ENCODE measurements at regions not wholly inside any gene's neighbourhood (a gene's known extent, or its start where the extent isn't known, plus 50 kb on each side); places are given as distances from the start of the nearest gene placed in this dataset.

DNA sequence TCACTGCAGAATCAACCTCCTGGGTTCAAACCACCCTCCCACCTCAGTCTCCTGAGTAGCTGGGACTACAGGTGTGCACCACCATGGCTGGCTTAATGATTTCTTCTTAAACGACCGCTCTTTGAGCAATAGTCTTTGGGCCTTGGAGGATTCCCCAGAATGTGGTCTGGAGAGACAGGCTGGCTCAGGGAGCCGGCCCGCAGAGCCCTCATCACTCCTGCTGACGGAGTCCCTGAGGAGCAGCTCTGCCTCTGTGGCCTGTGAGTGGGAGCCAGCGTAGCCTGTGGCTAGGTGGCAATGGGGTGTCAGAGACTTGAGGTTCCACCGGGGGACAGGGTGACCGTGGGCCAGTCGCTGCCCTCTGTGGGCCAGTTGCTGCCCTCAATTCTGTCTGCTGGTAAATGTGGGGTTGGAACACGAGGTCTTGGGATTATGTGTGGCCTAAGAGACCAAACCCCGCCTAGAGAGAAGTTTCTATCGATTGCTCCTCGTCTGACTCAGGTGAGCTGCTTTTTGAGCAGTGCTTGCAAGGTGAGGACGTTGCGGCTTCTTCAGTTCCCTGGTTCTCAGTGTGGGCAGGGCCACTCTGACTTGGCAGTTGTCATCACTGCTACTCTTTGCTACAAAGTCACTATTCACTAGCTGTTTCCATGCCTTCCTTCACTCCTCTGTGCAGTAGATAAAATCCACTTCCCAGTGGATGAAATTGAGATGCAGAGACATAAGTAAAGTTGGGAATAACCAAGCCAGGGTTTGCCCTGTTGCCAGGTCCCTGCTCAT, 124.8 kb upstream of the NECTIN1 start:
- DNase-seq (no peak), ATAC-seq (no peak)

DNA sequence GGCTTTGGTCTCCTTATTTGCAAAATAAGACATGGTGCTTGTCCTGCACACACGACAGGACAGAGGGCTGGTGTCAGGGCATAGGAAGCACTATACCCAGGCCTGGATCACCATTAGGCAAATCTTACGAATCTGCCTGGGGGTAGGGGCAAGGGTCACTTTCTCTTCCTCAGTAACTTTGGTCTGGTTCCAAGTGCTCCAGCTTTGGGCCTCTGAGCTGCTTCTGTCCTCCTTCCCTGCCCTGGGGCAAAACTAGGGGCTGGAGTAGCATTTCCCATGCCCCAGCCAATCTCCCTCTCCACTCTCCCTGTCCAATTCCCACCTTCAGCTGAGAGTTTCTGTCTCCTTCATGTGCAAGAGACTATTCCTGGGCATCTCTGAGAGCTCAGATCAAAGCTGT, 123.7 kb upstream of the NECTIN1 start:
- DNase-seq (no peak), ATAC-seq (no peak)

DNA sequence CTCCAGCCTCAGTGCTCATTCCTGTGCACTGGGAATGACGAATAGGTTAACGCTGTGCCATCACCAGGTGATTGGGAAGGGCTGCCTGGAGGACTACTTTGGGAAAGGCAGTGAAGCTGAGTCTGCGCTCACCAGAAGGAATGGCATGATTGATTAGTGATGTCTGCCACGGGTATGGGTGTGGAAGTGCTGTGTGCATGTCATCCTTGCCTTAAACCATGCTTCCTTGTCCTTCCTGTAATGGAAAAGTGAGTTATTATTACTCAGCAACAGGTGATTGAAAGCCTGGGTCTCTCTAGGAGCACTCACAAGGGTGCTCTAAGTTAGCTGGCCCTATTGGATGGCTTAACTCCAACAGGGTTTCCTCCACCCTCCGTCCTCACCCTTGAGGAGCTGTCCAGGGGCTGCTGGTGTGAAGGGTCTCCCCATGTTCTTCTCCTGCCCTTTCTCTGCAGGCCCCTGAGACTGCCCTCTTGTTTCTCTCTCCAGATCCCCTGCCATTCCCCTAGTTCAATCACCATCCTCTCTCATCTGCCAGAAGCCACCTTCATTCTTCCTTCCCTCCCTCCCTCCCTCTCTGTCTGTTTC, 121.9 kb upstream of the NECTIN1 start:
- DNase-seq (no peak), ATAC-seq (no peak)

DNA sequence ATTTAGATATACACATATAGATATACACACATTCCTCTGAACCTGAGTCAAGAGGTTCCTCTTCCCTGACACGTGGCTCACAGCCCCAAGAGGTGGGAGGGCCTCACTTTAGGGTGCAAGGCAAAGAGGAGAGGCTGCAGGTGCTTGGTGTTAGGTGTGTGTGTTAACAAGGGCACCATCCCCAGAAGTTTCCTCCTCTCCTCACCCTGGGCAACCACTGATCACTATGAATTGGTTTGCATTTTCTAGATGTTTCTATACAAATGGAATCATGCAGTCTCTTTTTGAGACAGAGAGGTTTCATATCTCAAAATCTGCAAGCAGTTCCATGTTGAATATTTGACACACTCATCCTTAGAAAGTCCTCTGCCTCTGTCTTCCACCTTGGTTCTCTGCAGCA, 120.9 kb upstream of the NECTIN1 start:
- DNase-seq (no peak), ATAC-seq (no peak)

DNA sequence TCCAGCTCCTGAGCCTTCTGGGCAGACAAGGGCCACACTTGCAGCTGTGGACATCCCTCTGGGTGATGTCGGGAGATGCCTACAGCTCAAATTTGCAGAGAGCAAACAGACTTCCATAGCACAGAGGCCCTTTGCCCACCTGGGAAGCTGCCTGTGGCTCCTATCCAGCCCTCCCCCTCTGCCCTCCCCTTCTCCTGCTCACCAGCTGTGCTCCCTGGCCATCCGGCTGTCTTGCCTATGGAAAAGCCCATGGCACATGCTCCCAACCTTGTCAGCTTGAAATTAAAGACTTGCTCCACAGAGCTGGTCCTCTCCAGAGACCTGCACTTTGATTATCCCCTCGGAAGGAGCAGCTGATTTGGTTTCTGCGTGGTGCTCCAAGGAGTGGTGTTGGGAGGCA, 118.9 kb upstream of the NECTIN1 start:
- no peak for ATAC-seq
- DNase-seq = no peak

DNA sequence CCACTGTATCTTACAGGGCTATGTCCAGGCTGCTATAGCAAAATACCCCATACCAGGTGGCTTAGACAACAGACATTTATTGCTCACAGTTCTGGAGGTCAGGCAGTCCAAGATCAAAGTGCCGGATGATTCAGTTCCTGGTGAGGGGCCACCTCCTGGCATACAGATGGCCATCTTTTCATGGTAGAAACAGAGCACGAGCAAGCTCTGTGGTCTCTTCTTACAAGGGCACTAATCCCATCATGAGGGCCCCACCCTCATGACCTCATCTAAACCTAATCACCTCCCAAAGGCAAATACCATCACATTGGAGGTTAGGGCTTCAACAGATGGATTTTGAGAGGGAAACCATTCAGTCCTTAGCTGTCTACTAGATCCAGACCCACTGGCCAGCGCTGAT, 117.4 kb upstream of the NECTIN1 start:
- ATAC-seq = no peak
- DNase-seq = no peak

DNA sequence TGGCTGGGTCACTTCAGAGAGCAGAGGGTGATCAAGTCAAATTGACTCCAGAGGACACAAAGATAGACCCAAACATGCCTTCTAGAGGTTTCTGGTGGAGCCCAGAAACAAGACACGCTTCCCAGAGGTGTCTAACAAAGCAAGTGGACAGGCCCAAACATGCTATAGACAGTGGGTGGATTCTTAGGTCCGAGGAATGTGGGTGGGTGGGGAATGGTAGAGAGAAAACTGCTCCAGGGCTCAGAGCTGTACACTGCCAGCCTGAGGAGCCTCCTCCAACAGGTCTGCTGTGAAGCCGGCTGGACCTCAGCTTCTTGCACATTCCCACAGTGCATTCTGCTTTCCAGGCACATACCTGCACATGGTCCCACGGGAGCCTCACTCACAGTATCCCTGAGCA, 116.8 kb upstream of the NECTIN1 start:
- ATAC-seq = no peak
- no peak for DNase-seq

DNA sequence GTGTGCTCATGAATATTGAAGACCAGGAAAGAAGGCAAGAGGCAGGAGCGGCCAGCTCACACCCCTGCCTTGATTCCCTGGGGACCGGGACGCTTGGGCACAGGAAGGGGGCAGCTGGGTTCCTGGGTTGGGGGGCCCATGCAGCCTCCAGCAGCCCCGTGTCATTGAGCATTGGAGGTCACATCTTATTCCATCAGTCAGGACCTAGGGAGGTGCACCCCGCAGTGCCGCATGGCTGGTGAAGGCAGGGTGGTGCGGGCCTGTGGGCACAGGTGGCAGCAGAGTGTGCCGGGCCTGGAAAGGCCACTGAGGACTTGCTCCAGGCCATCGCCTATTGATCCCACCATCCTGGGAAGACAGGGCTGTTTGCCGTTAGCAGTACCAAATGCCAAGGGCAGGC, 116.3 kb upstream of the NECTIN1 start:
- no peak for DNase-seq
- no peak for ATAC-seq

DNA sequence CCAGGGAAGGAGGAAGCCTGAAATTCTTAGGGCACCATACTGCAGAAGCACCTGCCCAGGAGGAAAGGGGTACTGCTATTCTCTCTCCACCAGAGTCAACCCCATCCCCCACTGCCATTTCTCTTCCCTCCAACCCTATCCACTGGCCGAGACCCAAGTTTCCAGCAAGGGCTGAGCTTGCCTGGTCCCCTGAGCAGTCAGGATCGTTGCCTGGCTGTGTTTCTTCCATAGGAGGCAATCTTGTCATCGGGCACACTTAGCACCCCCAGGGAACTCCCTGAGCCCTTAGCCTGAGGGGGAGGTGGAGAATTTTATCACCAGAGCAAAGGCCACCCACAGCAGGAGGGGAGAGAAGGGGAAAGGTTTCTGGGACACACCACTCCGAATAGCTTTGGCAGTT, 115.8 kb upstream of the NECTIN1 start:
- ATAC-seq = no peak
- DNase-seq = no peak

DNA sequence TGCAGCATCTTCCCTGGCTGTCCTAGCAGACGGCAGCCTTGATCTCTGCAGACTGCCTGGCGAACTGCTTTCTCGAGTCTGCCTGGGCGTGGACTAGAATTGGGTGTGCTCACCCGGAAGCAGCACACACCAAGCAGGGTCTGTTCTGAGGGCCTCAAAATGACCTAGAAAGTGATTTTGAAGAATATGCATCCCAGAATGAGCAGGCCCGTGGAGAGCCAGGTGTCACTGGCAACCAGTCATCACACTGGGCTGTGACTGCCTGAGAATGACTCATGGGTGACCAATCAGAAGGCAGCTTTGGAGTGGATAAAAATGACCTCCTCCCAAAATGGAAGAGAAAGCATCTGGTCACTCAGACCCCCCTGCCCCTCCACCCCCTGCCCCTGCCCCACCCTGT, 114.9 kb upstream of the NECTIN1 start:
- ATAC-seq (no peak), DNase-seq (no peak)

DNA sequence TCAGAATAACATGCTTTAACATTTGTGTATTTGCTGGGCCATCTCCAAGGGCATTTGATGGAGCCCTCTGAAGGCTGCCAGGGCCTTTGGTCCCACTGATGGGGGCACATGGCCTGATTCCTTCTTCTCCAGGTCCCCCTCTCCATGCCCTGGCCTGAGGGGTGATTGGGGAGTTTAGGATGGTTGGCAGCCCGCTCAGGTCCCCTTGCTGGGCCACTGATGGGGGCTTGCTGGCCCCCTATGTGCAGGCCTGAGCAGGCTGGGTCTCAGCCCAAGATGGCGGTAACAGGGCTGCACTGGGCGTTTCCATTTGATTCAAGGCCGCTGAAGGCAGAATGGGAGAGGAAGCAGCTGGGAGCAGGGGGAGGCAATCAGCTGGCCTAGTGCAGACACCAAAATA, 113.7 kb upstream of the NECTIN1 start:
- DNase-seq = no peak
- ATAC-seq = no peak

DNA sequence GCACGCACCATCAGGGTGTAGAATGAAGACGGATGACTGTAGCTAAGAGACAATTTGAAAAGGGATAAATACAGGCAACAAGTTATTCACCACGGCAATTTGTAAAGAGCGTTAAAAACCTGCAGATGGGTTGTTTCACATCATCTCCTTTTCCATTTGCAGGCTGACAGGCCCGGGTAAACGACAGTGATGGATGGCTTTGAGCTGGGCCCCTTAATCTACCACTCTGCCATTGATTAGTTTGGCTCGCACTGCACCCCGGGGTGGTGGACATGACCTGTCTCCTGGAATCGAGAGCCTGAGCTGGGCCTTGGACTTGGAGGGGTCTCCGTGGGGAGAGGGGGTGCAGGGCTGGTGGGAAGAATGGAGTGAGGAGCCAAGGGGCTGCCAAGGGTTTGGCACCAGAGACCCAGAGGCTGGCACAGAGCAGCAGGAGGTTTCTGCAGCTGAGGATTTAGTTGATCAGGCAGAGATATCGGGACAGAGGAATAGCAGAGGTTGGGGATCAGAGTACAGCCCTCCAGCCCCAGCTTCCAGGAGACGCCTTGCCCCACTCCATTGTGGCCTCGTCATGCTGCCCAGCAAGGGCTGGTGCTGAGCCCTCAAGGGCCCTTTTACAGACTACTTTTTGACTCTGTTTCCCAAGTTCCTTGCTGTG, 110.6 kb upstream of the NECTIN1 start:
- DNase-seq = no peak
- no peak for ATAC-seq

DNA sequence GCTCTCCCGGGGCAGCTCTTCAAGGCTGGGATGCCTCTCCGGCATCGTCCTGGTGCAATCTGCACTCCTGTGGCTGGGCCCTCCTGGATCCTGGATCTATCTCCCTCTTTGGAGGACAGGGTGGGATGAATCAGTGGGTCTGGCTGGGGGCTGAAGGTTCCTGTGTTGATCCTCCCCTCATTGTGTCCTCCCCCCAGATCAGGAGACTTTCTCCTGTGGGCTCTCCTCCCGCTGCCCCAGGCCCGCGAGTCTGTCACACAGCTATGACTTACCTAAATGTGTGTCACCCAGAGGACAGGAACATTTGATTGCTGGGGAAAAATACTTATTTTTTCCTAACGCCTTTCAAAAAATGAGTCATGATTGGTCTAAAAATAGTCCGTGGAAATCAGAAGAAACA, 106.8 kb upstream of the NECTIN1 start:
- ATAC-seq (peak; percentile 65), DNase-seq (peak; percentile 10)

DNA sequence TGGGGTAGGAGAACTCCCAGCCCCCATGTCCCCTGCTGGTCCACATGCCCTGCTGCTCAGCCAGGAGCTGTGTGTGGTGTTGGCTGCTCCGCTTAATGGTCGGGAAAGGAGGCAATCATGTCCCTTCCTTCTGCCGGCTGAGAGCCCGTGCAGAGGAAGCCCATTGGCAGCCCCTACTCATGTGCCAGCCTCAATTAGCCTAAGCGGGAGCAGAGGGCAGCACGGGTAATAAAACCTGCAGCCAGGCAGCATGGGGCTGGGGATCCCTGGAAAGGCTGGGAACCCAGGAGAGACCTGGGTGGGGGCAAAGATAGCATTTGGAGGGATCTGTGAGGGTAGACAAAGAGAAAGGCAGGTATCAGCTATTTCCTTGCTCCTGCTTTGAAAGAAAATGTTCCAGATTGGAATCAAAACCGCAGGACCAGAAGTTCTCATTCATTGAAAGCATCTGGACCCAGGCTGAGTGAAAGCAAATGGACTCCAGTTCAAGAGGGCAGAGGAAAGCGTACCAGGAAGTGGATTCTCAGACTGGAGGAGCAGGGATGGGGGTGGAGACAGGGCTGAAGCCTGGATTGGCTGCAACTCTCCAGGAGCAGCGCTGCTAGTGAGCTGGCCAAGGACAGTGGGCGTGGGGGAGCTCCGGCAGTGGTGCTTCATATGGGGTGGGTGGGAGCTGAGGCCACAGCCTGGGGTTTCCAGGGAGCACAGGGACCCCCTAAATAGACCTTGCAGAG, 103.4 kb upstream of the NECTIN1 start:
- DNase-seq (no peak), ATAC-seq (no peak)

DNA sequence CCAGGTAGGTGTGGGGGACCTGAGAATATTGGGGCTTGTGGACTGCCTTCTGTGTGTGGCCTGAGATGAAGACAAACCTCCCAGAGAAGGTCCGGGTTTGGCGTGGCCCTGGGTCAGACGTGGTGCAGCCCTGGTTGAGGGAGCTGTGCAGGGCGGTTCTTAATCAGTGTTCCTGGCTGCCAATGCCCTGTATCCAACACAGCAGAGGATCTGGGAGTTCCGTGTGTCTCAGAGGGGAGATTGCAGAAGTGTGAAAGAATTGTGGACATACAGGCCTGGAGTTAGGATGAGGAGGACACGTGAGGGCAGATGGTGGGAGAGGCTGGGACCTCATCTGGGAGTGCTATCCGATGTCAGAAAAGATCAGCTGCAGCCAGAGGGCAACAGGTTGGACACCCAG, 102.0 kb upstream of the NECTIN1 start:
- ATAC-seq (no peak), DNase-seq (no peak)

DNA sequence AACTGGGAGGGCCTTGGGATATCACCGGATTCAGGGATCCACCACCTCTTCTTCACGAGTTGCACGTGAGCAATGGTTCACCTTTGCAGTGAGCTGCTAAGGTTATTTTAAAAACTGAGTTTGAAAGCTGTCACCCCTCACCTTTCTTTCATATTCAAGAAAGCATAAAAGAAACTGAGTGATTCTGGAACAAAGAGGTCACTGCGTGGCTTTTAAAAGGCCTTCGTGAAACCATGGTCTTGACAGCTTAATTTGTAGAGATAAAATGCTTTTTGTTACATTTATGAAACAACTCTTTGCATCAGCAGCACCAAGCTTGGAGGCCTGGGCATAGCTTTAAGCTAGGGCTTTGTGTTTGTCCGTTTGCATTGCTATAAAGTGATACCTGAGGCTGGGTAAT, 101.4 kb upstream of the NECTIN1 start:
- ATAC-seq (no peak), DNase-seq (no peak)

DNA sequence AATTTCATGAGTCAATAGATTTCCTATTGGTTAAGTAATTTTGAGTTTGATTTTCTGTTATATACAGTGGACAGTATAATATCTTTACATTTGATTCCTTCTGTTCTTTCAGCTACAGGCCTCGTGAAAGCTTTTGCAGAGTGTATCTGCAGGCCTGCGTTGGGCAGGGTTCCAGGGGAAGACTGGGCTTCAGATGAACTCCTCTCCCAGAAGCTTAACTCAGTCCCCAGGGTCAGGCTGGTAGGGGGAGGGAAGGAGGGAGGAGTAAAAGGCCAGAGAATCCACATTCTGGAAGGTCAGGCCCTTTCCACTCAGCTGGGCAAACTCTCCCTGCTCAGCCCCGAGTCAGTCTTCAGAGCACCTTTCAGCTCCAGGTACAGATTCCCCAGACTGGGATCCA, 100.4 kb upstream of the NECTIN1 start:
- ATAC-seq (no peak), DNase-seq (no peak)

DNA sequence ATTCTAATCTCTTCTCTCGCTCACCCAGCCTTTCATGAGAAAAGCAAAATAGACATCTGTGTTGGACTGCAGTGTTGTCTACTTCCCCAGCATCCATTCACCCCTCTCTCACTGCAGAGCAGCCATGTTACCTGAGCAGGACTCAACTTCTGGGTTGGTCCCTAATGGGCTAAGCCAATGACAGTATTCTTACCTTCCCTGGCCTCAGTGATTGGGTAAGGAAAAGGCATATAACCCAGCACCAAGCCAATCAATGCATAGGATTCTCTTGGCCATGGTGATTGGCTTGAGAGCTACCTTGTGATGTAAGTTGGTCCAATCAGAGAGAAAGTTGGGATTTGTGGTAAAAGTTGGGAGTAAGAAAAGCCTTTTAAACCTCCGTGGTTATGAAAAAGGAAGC, 99.8 kb upstream of the NECTIN1 start:
- ATAC-seq (no peak), DNase-seq (no peak)

DNA sequence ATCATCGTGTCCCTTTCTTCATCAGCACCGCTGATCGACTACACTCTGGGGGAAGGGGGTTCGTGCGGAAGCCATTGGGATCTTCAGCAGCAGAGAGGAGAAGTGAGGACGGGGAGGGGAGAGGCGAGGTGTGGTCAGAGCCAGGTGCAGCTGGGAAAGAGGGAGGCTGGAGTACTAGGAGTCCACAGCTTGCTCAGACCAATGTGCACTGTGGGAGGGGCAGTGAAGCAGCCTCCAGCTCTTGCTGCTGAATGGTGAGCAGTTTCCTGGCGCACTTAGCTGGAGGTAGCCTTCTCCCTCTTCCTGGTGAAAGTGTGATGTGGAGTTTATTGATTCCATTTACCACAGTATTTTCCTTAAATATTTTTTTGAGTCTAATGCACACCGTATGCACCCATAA, 99.0 kb upstream of the NECTIN1 start:
- DNase-seq (no peak), ATAC-seq (no peak)

DNA sequence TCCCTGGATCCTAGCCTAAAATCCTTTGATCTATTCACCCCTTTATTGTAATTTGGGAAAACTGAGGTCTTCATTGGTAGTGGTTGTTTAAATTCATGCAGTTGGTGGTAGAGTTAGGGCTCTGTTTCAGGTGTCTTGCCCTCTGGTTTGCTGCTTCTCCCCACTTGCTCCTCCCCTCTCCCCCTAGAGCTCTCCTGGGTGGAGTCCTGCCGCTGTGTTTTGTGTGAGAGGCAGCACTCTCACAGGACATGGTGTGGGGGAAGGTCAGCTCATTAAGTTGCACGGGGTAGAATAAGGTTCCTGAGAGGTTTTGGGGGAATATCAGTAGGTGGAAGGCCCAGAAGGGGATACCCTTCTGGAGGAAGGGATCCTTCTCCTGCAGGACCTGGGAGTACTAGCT, 98.1 kb upstream of the NECTIN1 start:
- no peak for DNase-seq
- ATAC-seq = no peak

DNA sequence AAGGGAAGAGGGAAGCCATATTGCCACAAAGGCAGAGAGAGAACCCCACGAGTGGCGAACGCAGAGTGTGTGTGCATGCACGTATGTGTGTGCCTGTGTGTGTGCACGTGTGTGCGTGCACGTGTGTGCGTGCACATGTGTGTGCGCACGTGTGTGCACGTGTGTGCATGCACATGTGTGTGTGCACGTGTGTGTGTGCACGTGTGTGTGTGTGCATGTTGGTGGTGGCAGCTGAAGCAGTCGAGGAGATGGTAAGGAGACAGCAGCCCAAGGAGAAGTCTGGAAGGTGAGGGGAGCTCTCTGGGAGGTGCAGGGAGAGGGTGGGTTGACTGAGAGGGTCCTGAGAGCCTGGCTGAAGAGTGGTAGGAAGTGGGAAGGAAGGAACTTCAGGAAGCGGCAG, 94.1 kb upstream of the NECTIN1 start:
- no peak for ATAC-seq
- DNase-seq = no peak

DNA sequence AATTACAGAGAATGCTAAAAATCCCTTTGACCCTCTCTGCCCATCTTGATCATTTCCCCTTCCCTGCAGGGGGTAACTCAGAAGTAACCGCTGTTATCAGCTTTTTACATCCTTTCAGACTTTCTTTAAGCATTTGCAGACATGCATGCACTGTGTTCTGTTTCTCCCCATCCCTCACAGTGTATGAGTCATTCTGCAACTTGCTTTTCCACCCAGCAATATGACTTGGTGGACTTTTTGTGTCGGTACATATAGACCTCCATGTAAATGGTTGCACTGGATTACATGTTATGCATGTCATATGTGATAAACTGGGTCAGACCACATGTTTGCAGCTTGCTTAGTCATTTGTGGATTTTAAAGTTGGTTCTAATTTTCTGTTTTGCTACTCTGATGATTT, 87.7 kb upstream of the NECTIN1 start:
- DNase-seq = no peak
- no peak for ATAC-seq

DNA sequence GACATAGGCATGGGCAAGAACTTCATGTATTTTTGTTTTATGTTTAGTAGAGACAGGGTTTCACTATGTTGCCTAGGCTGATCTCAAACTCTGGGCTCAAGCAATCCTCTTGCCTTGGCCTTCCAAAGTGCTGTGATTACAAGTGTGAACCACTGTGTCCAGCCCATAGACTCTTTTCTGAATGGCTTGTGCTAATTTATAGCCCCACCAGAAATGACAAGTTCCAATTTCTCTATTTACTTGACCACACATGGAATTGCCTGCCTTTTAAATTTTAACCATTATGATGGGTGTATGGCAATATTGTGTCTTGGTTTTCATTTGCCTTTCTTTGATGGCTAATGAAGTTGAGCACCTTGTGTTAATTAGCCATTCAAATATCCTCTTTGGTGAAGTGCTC, 85.8 kb upstream of the NECTIN1 start:
- ATAC-seq (no peak), DNase-seq (no peak)
